Fibroblast of villous mesenchyme (primary cell): ENCODE measurements at regions not wholly inside any gene's neighbourhood (a gene's known extent, or its start where the extent isn't known, plus 50 kb on each side); places are given as distances from the start of the nearest gene placed in this dataset.
"Not testable (repeated sequence)": the region's sequence is repeated elsewhere in the genome, so short reads cannot be mapped to it uniquely, and the experiment has no call there.

Source experiments
- DNase-seq: peaks from one replicate; pipeline ENCODE4 v3.0.0-alpha.2; 2010; ENCODE audit warnings: low read depth
- H3K4me3 ChIP-seq: 2 replicates; pipeline ENCODE4 v1.5.1; 2011; ENCODE audit warnings: low read depth, mild to moderate bottlenecking, low read length
- TF ChIP-seq, protein P1 (sequence below): IDR thresholded peaks from 2 replicates; pipeline ENCODE4 v1.5.1; 2012; ENCODE audit warnings: low read depth, mild to moderate bottlenecking, low read length; ENCODE audit not compliant: insufficient read depth

DNA sequence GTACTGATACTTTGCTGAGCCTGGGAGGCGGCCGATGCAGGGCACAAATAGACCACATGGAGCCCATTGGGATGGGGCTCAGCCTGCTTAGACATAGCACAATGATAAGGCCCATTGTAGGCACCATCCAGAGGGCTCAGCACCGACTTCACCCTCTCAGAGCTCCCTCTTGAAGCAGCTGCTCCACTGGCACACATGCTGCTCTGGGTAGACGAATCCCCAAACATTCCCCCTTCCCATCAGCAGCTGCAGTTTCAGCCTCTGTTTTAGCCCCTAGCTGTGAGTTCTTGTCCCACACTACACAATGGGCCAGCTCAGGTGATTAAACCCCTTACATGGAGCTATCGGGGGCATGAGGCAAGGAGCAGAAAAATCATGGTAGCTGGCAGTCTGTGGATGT lies 174.1 kb downstream of the RGS9 start:
- H3K4me3 ChIP-seq, result no peak overlapping the region
- no peak for DNase-seq
- TF ChIP-seq, protein P1, sequence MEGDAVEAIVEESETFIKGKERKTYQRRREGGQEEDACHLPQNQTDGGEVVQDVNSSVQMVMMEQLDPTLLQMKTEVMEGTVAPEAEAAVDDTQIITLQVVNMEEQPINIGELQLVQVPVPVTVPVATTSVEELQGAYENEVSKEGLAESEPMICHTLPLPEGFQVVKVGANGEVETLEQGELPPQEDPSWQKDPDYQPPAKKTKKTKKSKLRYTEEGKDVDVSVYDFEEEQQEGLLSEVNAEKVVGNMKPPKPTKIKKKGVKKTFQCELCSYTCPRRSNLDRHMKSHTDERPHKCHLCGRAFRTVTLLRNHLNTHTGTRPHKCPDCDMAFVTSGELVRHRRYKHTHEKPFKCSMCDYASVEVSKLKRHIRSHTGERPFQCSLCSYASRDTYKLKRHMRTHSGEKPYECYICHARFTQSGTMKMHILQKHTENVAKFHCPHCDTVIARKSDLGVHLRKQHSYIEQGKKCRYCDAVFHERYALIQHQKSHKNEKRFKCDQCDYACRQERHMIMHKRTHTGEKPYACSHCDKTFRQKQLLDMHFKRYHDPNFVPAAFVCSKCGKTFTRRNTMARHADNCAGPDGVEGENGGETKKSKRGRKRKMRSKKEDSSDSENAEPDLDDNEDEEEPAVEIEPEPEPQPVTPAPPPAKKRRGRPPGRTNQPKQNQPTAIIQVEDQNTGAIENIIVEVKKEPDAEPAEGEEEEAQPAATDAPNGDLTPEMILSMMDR, result no peak

DNA sequence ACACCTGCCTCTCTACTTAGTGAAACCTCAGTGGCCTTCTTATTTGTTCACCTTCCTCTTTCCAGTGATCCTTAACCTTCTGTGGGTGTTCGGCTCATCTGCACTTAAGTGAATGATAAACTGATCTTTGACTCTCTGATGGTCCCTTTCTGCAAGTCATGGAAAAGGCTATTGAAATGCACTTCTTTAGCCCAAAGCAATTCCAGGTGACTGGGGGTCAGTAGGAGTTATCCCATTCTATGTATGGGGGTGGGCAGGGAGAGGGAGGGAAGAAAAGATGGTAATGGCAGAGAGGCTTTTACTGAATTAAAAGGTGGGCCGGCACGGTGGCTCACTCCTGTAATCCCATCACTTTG lies 170.8 kb downstream of the RGS9 start:
- TF ChIP-seq, protein P1, result no peak
- H3K4me3 ChIP-seq, result no peak overlapping the region
- DNase-seq, result no peak

DNA sequence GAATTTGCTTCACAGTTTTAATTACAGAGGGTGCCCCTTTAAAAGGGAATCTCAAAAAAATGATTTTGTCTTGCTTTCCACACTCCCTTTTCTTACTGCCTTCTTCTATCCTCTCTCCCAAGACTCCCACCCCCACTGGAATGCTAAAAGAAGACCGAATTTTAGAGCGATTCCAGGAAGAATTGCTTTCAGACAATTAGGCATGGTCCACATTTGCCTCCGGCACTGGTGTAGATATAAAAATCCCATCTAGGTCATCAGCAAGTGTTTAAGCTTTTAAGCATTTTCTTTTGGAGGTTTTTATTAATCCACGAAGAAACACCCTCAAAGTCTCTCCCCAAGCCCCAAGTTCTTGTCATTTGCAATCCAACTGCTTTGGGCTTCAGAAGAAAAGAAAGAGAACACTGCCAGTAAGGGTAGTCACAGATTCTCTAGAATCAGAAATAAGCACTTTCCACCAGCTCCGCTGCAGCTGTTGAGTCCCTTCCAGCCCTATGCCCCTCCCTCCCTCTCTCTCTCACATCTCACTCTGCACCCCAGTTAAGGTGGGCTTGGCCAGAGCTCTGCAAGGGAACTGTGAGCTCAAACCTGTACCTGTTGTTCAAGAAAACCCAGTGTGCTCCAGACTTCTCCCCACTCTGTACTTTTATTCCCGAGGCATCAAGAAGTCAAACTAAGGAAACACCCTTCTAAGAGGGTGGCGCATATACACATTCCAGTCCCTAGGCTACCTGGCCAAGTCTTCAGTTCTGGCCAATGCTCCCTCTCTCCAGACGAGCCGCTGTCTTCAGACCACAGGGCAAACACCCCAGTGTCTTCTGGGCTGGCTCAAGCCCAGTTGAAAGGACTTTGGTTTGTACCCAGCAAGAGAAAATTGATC lies 170.2 kb downstream of the RGS9 start:
- no peak for DNase-seq
- TF ChIP-seq, protein P1, result no peak
- H3K4me3 ChIP-seq, result no peak overlapping the region

DNA sequence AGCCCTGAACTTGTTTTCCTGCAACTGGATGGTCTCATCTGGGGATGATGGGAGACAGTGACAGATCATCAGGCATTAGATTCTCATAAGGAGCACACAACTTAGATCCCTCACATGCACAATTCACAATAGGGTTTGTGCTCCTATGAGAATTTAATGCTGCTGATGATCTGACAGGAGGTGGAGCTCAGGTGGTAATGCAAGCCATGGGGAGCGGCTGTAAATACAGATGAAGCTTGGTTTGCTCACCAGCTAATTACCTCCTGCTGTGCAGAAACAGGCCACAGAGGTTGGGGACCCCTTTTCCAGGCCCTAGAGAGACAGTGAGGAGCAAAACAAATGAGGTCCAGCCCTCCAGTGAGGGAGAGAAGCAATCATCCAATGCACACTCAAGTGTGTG lies 168.6 kb downstream of the RGS9 start:
- DNase-seq, result no peak
- no peak overlapping the region for H3K4me3 ChIP-seq
- TF ChIP-seq, protein P1, result no peak

DNA sequence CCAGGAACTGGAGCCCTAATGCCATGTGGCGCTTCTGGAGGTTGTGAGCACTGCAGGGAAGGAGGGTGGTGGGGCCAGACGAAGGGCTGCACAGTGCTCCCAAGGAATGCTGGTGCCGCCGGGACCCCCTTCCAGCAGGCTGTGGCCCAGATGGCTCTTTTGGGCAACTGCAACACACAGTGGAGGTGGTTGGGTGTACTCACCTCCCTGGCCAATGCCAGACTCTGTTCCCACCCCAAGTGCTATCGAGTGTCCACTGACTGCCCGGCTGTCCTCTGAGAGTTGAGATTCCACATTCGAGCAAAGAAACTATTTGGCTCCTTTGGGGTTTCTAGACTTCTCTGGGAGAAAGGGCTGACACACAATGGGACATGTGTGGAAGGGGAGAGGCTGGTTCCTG lies 167.9 kb downstream of the RGS9 start:
- no peak for DNase-seq
- TF ChIP-seq, protein P1, result no peak
- no peak overlapping the region for H3K4me3 ChIP-seq

DNA sequence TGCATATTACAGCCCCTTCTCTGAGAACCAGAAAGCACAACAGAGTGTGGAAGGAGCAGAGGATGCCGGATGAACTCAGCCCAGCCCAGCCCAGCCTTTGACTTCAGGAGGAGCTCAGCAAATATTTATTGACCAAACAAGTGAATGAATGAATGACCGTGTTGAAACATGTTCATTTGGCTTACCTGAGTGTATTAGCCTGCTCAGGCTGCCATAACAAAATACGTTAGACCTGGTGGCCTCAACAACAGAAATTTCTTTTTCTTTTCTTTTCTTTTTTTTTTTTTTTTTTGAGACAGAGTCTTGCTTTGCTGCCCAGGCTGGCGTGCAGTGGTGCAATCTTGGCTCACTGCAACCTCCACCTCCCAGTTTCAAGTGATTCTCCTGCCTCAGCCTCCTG lies 164.7 kb downstream of the RGS9 start:
- not testable (repeated sequence) for H3K4me3 ChIP-seq, DNase-seq

DNA sequence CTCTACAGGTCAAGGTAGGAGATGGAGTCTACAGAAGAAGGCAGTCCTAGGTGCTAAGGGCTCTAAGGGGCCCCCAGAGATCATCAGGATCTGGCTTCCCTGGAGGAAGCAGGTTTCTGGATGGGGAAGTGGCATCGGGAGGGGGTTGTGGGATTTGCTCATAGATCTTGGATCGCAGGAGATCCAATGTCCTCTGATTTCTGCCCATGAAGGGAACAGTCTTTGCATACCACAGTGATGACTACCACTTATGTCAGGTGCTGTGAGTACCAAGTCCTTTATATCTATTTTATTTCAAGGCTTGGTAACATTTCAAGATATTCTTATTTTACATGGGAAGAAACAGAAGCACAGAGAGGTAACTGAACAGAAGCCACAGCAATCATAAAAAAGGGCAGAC lies 164.0 kb downstream of the RGS9 start:
- no peak overlapping the region for H3K4me3 ChIP-seq
- TF ChIP-seq, protein P1, result no peak
- DNase-seq, result no peak
